HG02973 (cell line): ENCODE measurements at regions not wholly inside any gene's neighbourhood (a gene's known extent, or its start where the extent isn't known, plus 50 kb on each side); places are given as distances from the start of the nearest gene placed in this dataset.
"Not testable (repeated sequence)": the region's sequence is repeated elsewhere in the genome, so short reads cannot be mapped to it uniquely, and the experiment has no call there.

Source experiments
- ATAC-seq: cut with Tn5 transposase; IDR thresholded peaks from one replicate; pipeline ENCODE4 v1.9.1; 2021; ENCODE audit warnings: moderate library complexity; ENCODE audit not compliant: unreplicated experiment

DNA sequence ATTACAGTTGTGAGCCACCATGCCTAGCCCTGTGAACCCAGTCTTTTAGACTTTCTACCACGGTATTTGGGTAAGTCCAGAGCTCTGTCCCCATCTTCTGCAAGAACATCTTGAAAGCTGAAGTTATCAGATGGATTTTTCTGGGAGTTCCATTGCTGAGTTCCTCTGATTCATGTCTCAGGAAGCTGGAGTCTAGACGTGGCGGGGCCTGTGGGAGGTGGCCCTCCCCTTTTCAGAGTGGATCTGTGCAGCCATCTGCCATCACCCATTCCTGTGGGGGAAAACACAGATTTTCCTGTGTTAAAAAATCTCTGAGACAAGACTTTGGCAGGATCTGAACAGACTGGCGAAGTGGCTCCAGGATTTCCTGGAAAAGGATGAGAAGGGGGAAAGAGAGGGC is 234.3 kb downstream of the NPIPA7 start:
- not testable (repeated sequence) for ATAC-seq

- not testable (repeated sequence) for ATAC-seq
Measured at GRCh38 chr16:16614484-16614883, 235.5 kb downstream of the NPIPA7 start.

GRCh38 chr16:16618963-16619465 is 240.1 kb downstream of the NPIPA7 start:
- not testable (repeated sequence) for ATAC-seq

GRCh38 chr16:16624367-16624766 is 245.4 kb downstream of the NPIPA7 start:
- ATAC-seq = not testable (repeated sequence)

DNA sequence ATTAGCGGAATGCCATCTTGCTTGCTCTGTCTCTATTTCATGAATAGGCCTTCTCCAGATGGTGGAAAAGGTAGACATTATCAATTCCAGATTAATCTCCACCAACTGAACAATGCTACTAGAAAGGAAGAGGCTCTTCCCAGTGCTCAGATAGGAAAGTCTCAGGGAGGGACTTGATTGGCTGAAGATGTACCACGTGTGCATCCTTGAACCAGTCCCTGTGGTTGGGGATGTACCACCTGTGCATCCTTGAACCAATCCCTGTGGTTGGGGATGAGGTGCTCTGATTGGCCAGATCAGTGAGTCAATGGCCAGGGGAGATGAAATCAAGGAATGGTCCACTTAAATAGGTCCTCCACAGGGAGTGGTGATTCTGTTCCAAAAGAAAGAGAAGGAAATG is 246.2 kb downstream of the NPIPA7 start:
- not testable (repeated sequence) for ATAC-seq

DNA sequence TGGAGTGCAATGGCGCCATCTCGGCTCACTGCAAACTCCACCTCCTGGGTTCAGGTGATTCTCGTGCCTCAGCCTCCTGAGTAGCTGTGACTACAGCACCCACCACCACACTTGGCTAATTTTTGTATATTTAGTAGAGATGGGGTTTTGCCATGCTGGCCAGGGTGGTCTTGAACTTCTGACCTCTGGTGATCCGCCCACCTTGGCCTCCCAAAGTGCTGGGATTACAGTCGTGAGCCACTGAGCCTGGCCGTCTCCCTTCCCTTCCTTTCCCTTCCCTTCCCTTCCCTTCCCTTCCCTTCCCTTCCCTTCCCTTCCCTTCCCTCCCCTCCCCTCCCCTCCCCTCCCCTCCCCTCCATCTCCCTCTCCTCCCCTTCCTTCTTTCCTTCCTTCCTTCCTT is 248.9 kb downstream of the NPIPA7 start:
- not testable (repeated sequence) for ATAC-seq

DNA sequence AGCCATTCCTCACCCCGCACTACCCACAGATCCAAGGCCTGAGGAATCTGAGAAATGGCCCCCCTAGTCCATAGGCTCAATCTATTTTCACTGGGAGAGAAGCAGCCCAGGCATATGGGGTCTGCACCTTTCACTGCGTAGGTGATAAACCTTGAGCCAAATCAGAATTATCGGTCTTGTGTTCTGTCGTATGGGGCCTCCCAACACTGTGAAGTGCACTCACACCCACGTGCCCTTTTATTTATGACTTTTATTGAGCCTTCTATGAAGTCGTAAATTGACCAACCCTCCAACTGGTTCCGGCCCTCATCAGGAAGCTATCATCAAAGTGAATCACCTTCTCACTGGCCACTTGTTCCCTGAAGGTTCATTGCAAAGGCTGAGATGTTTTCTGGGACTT is 259.3 kb downstream of the NPIPA7 start:
- ATAC-seq = not testable (repeated sequence)

DNA sequence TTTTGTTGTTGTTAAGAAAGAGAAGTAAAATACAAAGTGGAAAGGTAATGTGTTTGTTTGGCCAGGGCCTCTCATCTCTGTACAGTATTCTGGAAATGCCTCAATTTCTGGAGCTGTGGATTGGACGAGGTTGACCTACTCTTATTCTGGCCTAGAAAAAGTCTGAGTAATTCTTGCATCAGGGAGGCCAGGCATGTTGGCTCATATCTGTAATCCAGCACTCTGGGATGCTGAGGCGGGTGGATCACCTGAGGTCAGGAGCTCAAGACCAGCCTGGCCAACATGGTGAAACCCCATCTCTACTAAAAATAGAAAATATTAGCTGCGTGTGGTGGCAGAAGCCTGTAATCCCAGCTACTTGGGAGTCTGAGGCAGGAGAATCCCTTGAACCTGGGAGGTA is 259.8 kb downstream of the NPIPA7 start:
- not testable (repeated sequence) for ATAC-seq

DNA sequence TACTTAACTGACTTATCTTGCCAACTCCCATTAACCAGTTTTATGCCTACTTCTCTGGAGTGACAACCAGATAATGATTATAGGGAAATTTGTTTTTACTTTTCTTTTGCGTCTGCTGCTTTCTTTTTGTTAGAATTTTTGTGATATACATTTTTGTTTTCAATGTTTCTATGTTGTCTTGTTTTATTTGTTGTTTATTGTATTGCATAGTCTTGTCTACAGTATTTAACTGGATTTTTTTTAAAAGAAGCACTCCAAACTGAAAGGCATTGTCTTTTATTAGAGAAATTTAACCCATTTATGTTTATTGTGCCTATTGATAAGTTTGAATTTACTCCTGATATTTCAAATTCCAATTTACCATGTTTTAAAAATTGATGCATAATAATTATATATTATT is 264.9 kb downstream of the NPIPA7 start:
- not testable (repeated sequence) for ATAC-seq

- ATAC-seq = not testable (repeated sequence)
Measured at GRCh38 chr16:16648002-16648401, 269.1 kb downstream of the NPIPA7 start.

GRCh38 chr16:16672180-16672812 is 293.4 kb downstream of the NPIPA7 start:
- not testable (repeated sequence) for ATAC-seq

- not testable (repeated sequence) for ATAC-seq
Measured at GRCh38 chr16:16674820-16675219, 295.9 kb downstream of the NPIPA7 start.

DNA sequence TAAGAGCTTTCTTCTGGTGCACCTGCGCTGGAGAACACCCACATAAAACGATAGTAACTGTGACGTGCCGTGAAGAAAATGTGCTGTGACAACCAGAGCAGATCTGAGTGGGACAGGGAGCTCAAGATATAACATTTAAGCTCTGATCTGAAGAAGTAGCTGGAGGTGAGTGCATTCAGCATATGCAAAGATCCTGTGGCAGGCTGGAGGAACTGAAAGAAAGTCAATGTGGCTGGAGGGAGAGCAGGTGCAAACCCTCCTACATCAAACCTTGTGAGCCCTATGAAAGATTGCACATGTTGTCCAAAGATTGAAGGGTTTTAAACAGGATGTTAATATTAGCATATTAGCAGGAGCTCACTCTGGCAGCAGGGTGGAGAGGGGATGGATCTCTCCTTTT is 342.9 kb downstream of the NPIPA7 start:
- ATAC-seq = not testable (repeated sequence)

GRCh38 chr16:16722666-16723065 is 343.7 kb downstream of the NPIPA7 start:
- not testable (repeated sequence) for ATAC-seq

DNA sequence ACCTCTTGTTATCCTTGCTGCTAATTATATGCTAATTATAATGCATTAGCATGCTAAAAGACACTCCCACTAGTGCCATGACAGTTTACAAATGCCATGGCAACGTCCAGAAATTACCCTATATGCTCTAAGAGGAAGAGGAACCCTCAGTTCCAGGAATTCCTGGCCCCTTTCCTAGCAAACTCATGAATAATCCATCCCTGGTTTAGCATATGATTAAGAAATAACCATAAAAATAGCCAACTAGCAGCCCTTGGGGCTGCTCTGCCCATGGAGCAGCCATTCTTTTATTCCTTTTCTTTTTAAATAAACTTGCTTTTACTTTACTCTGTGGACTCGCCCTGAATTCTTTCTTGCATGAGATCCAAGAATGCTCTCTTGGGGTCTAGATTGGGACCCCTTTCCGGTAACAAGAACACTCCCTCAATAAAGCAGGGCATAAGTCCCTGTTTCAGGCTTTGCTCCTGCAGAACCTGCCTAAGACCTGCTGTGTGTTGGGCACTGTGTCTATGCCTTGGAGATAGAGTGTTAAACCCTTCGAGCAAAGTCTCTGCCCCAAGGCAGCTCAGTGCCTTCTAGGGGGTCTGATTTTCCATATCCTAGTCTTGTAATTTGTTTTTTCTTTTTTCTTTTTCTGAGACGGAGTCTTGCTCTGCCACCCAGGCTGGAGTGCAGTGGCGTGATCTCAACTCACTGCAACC is 345.0 kb downstream of the NPIPA7 start:
- ATAC-seq = not testable (repeated sequence)

- not testable (repeated sequence) for ATAC-seq
Measured at GRCh38 chr16:16727048-16727447, 348.1 kb downstream of the NPIPA7 start.

GRCh38 chr16:16742573-16742972 is 363.6 kb downstream of the NPIPA7 start:
- ATAC-seq = not testable (repeated sequence)

DNA sequence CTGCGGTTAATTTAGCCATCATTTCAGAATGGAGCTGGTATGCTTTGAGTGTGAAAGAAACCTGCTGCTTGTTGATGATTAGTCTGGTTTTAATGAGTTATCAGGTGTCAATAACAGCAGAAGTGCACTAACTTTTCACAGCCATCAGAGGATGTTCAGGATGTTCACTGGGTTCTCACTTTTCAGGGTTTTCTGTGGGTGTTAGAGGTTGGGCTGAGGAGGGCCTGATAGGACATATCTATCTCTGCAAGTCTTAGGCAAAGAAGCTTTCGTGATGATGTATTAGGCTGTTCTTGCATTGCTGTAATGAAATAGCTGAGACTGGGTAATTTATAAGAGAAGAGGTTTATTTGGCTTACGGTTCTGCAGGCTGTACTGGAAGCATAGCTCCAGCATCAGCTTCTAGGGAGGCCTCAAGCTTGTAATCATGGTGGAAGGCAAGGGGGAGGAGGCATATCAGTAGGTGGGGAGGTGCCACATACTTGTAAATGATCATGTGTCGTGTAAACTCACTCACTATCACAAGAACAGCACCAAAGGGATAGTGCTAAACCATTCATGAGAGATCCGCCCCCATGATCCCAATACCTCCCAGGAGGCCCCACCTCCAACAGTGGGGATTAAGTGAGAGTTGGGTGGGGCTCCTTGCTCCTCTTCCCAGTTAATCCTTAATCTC is 376.2 kb downstream of the NPIPA7 start:
- ATAC-seq = not testable (repeated sequence)

DNA sequence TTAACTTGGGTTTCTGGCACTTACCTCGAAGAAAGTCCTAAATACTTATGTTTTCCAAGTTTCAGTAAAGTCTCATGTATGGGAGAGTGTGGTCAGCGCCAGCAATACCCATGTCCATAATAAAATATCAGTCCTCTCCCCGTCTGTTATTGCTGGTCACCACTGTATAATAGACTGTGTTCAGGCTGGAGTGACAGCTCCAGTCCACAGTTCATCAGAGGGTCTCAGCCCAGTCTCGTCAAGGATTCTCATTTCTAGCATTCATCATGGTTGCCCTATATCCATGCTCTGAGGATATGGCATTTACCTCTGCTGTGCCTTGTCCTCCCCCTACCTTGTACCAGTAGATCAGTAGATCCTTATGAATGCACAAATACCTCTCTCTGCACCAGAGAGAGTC is 384.5 kb downstream of the NPIPA7 start:
- ATAC-seq = no peak

DNA sequence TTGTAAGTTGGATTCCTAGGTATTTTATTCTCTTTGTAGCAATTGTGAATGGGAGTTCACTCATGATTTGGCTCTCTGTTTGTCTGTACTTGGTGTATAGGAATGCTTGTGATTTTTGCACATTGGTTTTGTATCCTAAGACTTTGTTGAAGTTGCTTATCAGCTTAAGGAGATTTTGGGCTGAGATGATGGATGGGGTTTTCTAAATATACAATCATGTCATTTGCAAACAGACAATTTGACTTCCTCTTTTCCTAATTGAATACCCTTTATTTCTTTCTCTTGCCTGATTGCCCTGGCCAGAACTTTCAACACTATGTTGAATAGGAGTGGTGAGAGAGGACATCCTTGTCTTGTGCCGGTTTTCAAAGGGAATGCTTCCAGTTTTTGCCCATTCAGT is 391.8 kb downstream of the NPIPA7 start:
- ATAC-seq = not testable (repeated sequence)

DNA sequence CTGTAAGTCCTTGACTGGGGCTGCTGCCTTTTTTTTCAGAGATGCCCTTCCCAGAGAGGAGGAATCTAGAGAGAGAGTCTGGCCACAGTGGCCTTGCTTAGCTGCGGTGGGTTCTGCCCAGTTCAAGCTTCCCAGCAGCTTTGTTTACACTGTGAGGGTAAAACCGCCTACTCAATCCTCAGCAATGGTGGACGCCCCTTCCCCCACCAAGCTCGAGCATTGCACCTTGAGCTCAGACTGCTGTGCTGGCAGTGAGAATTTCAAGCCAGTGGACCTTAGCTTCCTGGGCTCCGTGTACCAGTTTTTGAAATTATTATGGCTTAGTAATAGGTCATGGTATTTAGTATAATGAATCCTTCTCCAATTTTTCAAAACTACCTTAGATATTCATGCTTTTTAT is 395.4 kb downstream of the NPIPA7 start:
- ATAC-seq = no peak

DNA sequence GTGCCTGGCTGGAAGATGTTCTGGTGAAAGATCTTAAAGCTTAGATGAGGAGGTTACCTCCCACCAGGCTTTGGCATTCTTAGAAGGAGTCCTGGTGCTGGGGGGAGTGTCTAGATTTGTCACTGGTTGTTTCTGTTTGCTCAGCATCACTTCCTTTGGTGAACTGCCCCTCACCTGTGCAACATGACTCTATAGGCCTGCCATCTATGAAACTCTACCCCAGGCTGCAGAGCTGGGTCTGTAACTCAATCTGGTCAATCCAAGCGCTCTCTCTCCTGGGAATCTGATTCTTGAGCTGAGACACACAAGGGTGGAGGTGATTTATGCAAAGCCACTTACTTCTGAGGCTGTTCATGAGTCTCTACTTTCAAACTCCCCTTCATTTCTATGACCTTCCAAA is 399.4 kb downstream of the NPIPA7 start:
- no peak for ATAC-seq
